HCT116 (cell line): ENCODE measurements at regions not wholly inside any gene's neighbourhood (a gene's known extent, or its start where the extent isn't known, plus 50 kb on each side); places are given as distances from the start of the nearest gene placed in this dataset.

ENCODE experiments used
- EZH2 ChIP-seq: fragments of 200-600 bp; sonication (generic); IDR thresholded peaks from 2 replicates; pipeline ENCODE4 v1.6.1; 2017; ENCODE audit warnings: antibody characterized with exemption, mixed run types
- EZH2phosphoT487 ChIP-seq: fragments of 200-600 bp; IDR thresholded peaks from 2 replicates; pipeline ENCODE4 v1.6.1; 2018; ENCODE audit warnings: antibody characterized with exemption, borderline replicate concordance
- FOSL1 ChIP-seq: IDR thresholded peaks from 2 replicates; pipeline ENCODE4 v1.6.1; 2012; ENCODE audit warnings: low read depth
- MAX ChIP-seq: IDR thresholded peaks from 2 replicates; pipeline ENCODE4 v1.6.1; 2012
- POLR2A ChIP-seq: IDR thresholded peaks from 2 replicates; pipeline ENCODE4 v1.7.0; 2011; ENCODE audit warnings: borderline replicate concordance; ENCODE audit not compliant: insufficient read depth, insufficient read length; ENCODE audit errors: extremely low read depth
- POLR2AphosphoS5 ChIP-seq: IDR thresholded peaks from 2 replicates; pipeline ENCODE4 v1.6.1; 2011; ENCODE audit warnings: mild to moderate bottlenecking, low read depth, low read length, moderate library complexity
- SIN3A ChIP-seq: IDR thresholded peaks from 2 replicates; pipeline ENCODE4 v1.6.1; 2012; ENCODE audit warnings: low read depth
- YY1 ChIP-seq: IDR thresholded peaks from 2 replicates; pipeline ENCODE4 v1.6.1; 2011; ENCODE audit warnings: low read length, low read depth, moderate library complexity, mild to moderate bottlenecking; ENCODE audit not compliant: insufficient replicate concordance; ENCODE audit errors: extremely low read depth
- ZBTB33 ChIP-seq: IDR thresholded peaks from 2 replicates; pipeline ENCODE4 v1.6.1; 2011; ENCODE audit warnings: mild to moderate bottlenecking, low read length, moderate library complexity; ENCODE audit not compliant: insufficient replicate concordance; ENCODE audit errors: extremely low read depth
- TF ChIP-seq, protein P1 (sequence below), 3 experiments: fragments of 200-600 bp in 1 of 3; sonication (generic) in 1 of 3; IDR thresholded peaks in 2 of 3; conservative IDR thresholded peaks in 1 of 3; 2 replicates each; pipeline ENCODE4 v1.5.1; 2012 to 2017; ENCODE audit warnings: low read depth in 2 of 3, low read length in 2 of 3, antibody characterized with exemption in 1 of 3, borderline replicate concordance in 1 of 3, control low read depth in 1 of 3, mild to moderate bottlenecking in 1 of 3, mixed read lengths in 1 of 3, mixed run types in 1 of 3, moderate library complexity in 1 of 3; ENCODE audit not compliant: insufficient read depth in 1 of 3
- TF ChIP-seq, protein P2 (sequence below): IDR thresholded peaks from 2 replicates; pipeline ENCODE4 v1.6.1; 2012; ENCODE audit warnings: low read depth

GRCh38 chr3:130823241-130823884, 70.5 kb upstream of the ATP2C1 start:
- TF ChIP-seq POLR2A (no peak), POLR2AphosphoS5 (no peak), SIN3A (no peak), FOSL1 (no peak), YY1 (no peak), MAX (no peak), EZH2phosphoT487 (no peak), EZH2 (no peak), ZBTB33 (no peak)
- TF ChIP-seq, protein P1, sequence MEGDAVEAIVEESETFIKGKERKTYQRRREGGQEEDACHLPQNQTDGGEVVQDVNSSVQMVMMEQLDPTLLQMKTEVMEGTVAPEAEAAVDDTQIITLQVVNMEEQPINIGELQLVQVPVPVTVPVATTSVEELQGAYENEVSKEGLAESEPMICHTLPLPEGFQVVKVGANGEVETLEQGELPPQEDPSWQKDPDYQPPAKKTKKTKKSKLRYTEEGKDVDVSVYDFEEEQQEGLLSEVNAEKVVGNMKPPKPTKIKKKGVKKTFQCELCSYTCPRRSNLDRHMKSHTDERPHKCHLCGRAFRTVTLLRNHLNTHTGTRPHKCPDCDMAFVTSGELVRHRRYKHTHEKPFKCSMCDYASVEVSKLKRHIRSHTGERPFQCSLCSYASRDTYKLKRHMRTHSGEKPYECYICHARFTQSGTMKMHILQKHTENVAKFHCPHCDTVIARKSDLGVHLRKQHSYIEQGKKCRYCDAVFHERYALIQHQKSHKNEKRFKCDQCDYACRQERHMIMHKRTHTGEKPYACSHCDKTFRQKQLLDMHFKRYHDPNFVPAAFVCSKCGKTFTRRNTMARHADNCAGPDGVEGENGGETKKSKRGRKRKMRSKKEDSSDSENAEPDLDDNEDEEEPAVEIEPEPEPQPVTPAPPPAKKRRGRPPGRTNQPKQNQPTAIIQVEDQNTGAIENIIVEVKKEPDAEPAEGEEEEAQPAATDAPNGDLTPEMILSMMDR (IDR thresholded peaks at IDR 0.05 in 2 of 3, conservative IDR thresholded peaks at IDR 0.05 in 1 of 3; ENCODE audit: borderline replicate concordance in 1 of 3, insufficient read depth in 1 of 3, low read depth in 2 of 3, low read length in 2 of 3) = no peak
- TF ChIP-seq, protein P2, sequence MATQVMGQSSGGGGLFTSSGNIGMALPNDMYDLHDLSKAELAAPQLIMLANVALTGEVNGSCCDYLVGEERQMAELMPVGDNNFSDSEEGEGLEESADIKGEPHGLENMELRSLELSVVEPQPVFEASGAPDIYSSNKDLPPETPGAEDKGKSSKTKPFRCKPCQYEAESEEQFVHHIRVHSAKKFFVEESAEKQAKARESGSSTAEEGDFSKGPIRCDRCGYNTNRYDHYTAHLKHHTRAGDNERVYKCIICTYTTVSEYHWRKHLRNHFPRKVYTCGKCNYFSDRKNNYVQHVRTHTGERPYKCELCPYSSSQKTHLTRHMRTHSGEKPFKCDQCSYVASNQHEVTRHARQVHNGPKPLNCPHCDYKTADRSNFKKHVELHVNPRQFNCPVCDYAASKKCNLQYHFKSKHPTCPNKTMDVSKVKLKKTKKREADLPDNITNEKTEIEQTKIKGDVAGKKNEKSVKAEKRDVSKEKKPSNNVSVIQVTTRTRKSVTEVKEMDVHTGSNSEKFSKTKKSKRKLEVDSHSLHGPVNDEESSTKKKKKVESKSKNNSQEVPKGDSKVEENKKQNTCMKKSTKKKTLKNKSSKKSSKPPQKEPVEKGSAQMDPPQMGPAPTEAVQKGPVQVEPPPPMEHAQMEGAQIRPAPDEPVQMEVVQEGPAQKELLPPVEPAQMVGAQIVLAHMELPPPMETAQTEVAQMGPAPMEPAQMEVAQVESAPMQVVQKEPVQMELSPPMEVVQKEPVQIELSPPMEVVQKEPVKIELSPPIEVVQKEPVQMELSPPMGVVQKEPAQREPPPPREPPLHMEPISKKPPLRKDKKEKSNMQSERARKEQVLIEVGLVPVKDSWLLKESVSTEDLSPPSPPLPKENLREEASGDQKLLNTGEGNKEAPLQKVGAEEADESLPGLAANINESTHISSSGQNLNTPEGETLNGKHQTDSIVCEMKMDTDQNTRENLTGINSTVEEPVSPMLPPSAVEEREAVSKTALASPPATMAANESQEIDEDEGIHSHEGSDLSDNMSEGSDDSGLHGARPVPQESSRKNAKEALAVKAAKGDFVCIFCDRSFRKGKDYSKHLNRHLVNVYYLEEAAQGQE = no peak
